ENCODE measurements at regions not wholly inside any gene's neighbourhood (a gene's known extent, or its start where the extent isn't known, plus 50 kb on each side); places are given as distances from the start of the nearest gene placed in this dataset.

- no peak for DNase-seq
Measured at GRCh38 chr11:16430674-16431073, 74.3 kb upstream of the SOX6 start.

DNA sequence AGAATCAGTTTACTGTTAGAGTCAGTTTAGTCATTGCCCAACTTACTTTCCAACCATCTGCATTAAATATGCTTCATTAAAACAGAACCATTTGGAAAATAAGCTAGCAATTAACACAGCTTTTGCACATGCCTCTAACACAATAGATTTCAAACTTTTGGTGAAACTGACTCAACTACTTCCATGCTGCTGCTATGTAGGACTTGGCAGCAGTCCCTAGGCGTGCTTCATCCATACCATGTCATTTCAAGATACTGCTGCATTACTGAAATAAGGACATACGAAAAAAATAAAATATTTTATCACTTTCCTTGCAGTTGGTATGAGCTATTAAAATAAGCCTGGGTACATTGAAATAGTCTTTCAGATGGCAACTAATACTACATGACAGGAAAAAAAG, 65.5 kb upstream of the SOX6 start:
- no peak for DNase-seq

GRCh38 chr11:16418428-16419097, 62.2 kb upstream of the SOX6 start:
- no peak for DNase-seq

- no peak for DNase-seq
Measured at GRCh38 chr11:16412525-16413172, 56.3 kb upstream of the SOX6 start.

- DNase-seq = no peak
Measured at GRCh38 chr11:16410479-16410878, 54.1 kb upstream of the SOX6 start.

GRCh38 chr11:16408619-16409018, 52.3 kb upstream of the SOX6 start:
- DNase-seq = no peak

DNA sequence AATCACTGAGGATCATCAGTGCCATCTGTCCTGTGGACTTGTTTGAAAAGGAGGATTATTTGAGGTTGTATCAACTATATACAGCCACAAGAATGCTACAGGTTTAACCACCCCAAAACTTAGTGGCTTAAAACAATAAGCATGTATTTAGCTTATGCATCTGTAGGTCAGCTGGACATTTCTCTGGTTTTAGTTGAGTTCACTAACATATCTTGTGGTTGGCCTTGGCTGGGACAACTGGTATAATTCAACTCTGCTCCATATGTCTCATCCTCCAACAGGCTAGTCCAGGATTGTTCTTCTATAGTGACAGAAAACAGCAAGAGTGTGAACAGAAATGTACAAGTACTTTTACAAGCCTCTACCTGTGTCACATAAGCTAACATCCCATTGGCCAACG, 49.9 kb upstream of the SOX6 start:
- DNase-seq = peak in 1 of 2 experiments; percentile 42
